Fibroblast of skin of left biceps (primary cell): ENCODE measurements at regions not wholly inside any gene's neighbourhood (a gene's known extent, or its start where the extent isn't known, plus 50 kb on each side); places are given as distances from the start of the nearest gene placed in this dataset.

ENCODE experiments used
- DNase-seq, 2 experiments: peaks; one replicate each; pipeline ENCODE4 v3.0.0-alpha.2; 2013; ENCODE audit warnings: low read depth in 2 of 2

DNA sequence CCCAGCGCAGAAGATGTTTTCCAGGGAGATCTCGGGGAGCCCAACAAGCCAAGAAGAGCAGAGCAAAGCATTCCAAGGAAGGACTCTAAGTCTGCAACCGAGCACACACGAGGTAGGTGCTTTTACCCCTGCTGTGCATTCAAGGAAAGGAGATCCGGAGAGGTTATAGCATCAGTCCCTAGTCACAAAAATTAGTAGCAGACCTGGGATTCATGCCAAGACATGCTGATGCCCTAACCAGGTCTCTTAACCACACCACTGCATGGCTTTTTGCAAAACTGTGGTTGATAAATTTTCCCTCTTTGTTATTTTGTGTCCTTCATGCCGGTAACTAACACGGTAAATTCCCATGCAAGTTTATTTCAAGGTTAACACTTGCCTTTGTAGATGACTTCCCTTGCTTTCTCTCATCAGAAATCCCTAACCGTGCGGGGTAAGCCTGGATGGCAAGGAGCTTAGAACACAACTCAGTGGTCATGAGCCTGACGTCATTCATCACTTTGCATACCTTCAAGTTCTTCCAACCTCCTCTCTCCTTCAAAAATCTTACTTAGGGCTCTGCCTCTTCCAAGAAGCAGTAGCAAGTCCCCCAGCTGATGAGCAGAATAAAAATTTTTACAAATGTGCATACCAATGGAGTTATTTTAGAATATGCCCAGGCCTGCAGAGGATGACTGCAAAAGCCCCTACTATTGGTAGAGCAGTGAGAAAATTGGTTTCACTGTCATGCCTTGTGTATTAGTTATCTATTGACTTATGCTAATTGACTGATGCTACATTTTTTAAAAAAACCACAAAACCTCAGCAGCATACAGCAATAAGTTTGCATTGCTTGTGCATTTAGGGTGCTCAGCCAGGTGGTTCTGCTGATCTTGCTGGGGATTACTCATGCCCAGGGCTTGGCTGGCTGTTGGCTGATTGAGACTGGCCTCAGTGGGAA, 465.1 kb downstream of the MN1 start:
- DNase-seq: peak; percentile 82 to 90

DNA sequence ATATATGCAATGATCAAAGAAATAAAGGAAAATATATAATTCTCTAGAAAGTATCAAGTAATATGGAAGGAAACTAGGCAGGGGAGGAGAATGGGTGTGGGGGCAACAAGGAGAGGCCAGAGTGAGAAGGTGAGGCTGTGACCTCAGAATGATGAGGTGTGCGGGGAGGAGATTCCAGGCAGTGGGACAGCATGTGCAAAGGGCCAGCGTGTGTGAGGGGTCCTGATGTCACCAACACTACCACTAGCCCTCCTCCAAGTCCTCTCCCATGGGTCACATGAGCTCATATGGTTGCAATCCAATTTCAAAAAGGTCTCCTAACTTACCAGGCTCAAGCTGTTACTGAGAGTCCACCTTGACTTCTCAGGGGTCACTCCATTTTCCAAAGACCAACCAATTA, 463.9 kb downstream of the MN1 start:
- DNase-seq: no peak

DNA sequence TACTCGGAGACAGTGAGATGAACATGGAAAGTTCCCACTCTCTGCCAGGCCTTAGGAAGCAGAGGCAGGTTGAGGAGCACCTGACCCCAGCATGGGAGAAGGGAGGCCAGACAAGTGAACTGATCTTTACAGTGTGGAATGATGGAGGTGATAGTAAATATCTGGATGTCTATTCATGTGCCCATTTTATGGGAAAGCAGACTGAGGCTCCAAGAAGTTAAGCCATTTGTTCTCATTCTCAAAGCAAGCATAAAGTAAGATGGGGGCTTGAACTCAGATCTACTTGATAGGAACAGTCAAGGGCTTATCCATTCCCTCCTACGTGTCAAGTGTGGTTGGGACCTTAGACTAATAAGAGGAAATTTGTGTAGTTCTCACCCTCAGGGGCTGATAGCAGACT, 461.5 kb downstream of the MN1 start:
- DNase-seq: no peak

DNA sequence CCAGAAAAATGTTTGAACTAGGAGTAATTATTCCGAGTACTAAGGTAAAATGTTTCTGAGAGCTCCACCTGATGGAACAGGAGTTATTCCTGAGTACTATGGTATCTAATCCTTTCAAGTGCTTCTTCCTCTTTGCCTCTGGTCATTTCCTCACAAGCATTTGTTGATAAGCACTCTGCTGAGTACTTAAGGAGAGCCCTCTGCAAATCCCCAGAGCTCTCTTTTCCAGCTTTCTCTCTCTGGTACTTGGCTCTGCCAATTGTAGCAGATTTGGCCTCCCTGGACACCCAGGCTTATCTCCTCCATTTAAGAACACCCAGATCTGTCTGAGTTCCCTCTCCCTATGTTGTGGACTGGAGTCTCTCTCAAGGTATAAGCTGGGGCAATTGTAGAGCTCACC, 457.0 kb downstream of the MN1 start:
- no peak for DNase-seq

DNA sequence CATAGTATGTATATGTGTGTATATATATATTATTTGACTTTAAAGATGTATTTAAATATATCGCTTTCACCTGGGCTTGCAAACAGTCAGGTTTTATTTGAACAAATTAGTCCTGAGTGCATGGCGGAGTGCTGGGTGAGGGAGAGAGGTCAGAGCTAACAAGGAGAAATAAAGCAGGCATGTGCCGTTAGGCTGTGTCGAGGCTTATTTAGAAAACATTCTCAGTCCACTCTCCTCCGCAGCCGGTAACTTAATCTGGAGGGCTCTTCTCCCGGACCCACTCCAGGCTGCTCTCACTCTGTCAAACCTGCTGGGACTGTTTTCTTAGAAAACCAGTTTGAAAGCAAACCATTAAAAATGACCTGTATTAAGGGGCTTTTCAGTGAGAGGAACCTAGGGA, 455.9 kb downstream of the MN1 start:
- no peak for DNase-seq

DNA sequence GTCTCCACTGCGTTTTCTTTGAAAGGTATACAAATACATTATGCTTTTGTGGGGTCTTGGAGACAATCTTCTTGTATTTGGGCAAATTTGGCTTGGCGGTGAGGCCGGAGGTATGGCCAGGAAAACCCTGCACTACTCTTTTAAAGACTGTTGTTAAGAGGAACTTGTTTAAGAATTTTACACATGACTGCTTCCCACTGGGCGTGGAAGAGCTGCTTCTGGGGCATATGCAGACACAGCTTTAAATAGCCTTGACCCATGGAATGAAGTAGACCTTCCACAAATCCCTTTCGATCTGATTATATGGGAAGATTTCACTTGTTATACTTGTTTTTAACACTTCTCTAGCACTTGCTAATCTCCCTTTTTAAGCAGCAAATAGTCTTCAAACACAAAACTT, 453.6 kb downstream of the MN1 start:
- DNase-seq: no peak

DNA sequence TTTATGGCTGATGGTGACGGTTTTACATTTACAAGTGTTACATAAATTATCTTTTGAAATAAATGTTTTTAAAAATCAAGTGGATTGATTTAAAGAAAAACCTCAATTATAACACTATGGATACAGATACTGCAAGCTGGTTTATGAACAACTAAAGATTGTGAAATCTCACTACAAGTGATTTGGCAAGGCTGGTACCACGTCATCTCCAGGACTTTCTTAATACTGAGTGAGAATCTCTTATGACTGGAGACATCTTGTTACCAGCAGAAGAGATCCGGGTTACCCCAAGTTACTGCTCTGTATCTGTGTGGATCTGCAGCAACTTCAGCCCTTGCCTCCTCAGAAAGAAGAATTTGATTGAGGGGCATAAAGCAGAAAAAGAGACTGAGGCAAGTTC, 452.9 kb downstream of the MN1 start:
- no peak for DNase-seq

DNA sequence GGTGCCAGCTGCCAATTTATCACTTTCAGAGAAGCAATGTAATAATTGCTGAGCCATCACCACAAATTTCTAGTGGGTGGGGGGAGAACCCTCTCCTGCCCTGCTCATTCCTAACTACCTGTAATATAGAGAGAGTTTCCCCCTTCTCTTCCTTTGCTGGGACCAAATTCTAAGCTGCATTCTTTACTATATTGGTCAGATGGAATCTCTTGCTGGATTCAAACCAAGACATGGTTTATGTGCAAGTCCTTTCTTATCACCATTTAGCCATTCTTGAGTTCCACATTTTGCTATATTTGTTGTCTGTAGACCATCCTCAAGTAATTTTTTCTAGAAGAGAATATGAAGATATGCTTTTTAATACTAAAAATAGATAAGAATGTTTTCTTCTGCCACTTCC, 452.1 kb downstream of the MN1 start:
- peak in 1 of 2 experiments; percentile 20 for DNase-seq

DNA sequence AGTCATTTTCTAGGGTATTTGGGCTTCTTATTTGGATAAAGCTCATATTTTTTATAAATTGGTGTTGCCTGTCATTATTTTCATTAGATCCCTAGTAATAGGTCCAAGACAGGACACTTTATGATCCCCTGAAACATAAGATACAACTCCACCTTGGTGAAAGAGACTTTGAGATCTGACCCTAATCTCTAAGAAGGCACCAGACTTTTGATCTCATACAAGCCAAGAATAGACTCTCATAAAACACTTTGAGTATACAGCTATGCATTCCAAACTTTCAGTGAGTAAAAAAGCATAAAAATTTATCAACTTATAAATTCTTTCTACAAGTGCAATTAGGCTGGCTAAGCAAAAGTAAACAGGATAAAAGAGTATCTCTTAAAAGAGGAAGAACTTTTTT, 451.2 kb downstream of the MN1 start:
- no peak for DNase-seq

DNA sequence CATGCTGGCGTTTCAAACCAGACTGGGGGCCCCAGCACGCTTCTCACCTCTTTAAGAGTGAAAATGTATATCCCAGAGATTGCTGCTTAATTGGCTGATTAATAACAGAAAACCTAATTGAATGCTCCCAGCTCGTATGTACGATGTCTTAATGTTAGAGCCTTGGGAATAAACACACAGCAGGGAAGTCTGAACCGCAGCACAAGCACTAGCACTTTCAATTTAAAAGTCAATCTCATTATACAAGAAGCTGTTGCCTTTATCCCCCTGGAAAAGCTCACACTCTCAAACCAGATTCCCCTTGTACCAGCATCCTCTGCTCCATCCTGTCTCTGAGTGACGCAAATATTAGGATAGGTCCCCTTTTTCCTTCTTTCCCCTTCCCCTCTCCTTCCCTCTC, 449.1 kb downstream of the MN1 start:
- DNase-seq: no peak

DNA sequence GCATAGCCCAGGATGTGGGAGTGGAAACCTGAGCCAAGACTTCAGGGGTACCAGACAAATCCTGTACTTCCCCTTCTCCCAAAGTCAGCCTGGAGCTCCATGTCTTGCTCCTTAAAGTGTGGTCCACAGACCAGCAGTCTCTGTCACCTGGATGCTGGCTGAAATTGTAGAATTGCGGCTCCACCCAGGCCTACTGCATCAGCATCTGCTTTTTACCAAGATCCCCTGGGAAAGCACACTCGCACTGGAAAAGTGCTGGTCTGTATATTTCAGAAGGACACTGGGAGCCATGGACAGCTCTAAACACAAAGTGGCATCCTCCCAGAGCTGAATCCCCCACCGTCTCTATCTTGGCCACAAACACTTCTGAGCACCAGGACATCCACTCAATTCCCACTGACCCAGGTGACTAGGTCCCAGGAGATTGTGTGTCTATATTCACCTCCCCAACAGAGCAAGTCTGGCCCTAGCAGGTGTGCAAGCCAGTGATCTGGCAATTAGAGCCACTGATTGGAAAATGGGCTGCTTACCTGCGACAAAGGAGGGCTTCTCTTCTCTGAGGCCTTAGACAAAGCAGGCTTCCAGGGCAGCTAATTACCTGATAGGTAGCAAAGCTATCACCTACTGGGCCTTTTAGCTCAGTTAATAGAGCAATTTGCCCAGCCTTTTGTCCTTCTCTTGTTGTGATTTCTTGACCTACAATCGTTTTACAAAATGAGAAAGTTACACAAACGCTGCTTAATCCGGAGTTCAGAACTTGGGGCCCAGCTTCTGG, 443.3 kb downstream of the MN1 start:
- DNase-seq: no peak

DNA sequence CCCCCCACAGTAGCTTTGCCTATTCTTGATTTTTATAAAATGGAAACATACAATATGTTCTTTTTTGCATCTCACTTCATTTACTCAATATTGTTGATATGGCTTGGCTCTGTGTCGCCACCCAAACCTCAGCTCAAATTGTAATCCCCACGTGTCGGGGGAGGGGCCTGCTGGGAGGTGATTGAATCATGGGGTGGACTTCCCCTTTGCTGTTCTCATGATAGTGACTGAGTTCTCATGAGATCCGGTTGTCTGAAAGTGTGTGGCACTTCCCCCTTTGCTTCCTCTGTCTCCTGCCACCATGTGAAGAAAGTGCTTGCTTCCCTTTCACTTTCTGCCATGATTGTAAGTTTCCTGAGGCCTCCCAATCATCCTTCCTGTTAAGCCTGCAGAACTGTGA, 431.3 kb downstream of the MN1 start:
- no peak for DNase-seq

DNA sequence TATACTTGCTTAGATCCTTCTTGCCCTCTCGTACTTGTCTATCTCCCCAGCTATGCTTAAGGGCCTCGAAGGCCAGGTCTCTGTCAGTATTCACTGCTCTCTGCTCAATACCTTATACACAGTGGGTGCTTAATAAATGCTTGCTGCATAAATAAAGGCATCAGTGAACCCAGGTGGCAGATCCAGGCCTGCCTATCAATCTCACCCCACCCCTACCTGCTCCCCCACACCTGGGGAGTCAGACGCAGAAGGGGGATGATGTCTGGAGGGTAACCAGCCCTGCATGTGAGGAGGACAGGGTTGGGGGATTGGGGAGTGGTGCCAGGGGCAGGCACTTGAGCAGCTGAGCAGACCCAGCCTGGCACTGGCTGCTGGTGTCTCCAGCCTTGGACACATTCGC, 430.6 kb downstream of the MN1 start:
- DNase-seq: no peak

DNA sequence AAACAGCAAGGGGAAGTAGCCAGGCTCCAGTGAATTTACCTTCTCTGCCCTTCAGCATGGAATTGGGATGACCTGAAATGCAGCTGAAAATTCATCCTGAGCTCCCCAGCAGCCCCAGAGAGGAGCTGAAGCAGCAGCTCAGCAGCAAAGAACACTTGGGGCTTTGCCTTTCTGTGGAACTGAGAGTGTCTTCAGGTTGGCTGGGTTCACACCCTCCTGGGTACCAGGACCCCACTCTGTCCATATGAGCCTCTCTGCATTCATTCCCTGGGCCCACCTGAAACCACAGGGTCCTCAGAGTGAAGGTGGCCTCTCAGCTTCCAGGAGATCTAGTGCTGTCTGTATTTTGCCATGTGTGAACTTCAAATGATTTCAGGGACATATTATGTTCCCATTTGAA, 429.2 kb downstream of the MN1 start:
- no peak for DNase-seq

DNA sequence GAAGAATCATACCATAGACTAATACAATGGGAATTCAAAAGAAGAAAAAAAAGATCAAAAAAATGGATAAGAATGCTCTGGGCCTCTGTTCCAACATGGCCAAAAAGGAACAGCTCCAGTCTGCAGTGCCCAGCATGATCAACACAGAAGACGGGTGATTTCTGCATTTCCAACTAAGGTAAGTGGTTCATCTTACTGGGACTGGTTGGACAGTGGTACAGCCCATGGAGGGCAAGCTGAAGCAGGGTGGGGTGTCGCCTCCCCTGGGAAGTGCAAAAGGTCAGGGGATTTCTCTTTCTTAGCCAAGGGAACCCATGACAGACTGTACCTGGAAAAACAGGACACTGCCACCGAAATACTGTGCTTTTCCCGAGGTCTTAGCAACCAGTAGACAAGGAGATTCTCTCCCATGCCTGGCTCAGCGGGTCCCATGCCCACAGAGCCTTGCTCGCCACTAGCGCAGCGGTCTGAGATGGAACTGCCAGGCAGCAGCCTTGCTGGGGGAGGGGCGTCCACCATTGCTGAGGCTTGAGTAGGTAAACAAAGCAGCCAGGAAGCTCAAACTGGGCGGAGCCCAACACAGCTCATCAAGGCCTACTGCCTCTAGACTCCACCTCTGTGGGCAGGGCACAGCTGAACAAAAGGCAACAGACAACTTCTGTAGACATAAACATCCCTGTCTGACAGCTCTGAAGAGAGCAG, 428.4 kb downstream of the MN1 start:
- DNase-seq: no peak

DNA sequence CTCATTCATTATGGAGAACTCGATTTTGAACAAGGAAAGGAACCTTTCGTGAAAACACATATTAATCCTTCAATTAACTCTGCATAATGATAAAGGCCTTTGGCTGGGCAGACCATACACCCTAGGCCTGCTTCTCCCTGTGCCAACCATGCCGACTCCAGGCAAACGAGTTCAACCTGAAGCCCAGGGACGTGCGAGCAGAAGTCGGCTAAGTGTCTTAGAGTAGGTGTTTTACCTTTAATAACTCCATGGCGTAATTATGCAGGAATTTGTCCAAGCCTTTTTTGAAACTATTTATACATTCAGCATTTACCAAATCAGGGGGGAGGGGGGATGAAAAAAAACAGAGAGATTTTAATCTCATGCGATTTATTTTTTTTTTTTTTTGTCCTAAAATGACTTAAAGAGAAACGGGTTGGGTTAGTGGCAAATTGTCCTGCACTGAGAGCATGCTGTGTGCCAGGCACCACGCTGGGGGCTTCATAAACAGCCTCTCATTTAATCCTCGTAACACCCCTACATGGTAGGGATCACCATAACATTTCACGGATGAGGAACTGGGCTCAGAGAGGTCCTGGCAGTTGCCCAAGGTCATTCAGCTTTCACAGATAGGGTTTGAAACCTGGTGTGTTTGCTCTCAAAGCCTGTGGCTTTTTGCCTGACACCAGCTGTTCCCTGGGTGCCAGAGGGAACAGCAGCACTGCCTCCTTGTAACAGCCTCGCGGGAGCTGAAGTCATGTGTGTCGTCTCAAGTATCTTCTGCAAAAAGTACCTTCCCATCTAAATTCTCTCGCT, 423.9 kb downstream of the MN1 start:
- DNase-seq: no peak

DNA sequence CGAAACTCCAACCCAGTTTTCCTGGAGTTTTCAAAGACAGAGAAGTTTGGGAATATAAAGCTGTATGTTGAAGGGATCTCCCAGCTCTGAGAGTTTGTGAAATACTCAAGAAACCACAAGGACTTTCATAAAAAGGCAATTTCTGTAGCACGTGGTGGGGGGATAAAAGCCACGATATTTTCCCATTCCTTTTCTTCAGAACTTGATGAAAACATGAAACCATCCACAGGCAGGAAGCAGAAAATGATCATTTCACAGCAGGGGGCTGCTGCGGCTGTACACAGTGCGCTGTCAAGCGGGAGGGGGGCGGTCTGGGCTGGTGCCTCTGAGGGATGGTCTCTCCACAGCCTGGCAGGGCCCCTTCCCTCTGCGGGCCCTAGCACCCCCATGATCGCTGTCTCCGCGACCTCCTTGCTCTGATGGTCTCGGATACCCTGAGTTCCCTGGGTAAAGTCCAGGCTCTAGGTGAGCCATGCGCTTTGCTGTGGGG, 423.2 kb downstream of the MN1 start:
- peak; percentile 62 for DNase-seq

DNA sequence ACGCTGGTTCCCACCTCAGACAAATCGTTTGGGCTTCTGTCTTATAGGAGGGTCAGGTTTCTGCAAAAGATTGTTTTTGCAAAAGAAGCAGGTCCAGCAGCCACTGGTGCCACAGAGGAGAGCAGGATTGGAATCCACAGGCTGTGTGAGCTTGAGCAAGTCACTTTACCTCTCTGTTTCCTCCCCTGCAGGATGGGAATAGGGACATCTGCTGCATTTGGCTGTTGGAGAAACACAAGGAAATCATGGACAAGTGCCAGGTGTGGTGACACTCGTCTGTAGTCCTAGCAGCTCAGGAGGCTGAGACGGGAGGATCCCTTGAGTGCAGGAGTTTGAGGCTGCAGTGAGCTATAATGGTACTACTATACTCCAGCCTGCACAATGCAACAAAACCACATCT, 422.6 kb downstream of the MN1 start:
- DNase-seq: no peak

DNA sequence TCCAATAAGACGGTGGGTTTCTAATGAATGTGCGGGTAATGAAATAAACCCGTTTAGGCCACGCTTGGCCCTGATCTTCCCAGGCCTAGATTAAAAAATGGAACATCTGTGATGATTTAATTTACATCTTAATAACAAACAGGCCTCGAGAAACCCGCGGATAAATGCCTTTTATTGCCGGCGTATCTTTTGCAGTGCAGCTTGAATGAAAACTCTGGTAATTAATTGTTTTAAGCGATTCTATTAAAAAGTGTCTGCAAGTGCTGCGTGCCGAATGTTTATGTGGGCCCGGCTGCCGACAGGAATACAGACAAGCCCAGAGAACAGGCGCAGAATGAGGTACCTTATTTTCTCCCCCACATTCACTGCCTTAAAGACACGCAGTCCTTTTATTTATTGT, 420.7 kb downstream of the MN1 start:
- peak in 1 of 2 experiments; percentile 18 for DNase-seq

DNA sequence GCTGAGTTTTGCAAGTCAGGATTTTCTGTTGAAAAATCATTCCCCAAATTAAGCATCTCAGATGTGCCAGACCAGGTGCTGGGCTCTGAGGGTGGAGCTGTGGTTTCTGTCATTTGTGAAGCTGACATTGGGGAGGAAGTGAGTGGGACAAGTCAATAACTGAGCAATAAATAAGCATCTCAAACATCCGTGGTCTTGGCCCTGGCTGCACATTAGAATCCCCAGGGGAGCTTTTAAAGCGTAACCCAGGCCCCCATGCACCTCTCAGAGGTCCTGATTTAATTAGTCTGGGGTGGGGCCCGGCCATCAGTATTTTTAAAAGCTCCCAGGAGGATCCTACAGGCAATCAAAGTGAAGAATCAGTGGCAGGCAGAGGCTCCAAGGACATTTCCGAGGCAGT, 420.0 kb downstream of the MN1 start:
- DNase-seq: no peak

DNA sequence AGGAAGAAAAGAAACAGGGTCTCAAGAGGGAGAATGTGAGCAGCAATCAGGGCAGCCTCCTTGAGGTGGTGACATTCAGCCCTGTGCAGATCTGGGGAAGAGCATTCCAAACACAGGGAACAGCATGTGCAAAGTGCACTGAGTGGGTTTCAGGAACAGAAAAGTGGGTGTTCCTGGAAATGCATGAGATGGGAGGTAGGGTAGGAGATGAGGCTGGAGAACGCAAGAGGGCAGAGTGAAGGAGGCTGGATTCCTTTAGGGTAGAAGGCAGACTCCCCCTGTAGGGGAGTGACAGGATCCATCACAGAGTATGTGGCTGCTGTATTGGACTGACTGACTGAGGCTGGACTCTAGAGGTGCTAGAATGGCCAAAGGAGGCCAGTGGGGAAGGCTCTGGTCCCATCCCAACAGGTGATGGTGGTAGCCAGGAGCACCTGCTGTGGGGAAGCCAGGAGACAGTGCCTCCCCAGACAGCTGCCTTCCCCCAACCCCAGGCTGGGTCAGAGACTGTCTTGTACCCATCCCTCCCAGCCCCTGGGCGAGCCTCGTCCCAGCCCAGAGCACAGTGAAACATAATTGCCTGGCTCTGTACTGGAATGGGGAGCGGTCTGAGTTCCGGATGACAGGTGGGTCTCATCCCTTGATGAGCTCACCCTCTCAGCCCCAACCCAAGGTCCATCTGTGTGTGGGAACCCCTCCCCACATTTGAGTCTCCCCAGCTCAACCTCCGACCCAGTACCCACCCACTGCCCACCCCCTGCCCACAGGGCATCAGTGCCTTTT, 419.4 kb downstream of the MN1 start:
- DNase-seq: no peak
